ENCODE measurements at regions not wholly inside any gene's neighbourhood (a gene's known extent, or its start where the extent isn't known, plus 50 kb on each side); places are given as distances from the start of the nearest gene placed in this dataset.
"Not testable (repeated sequence)": the region's sequence is repeated elsewhere in the genome, so short reads cannot be mapped to it uniquely, and the experiment has no call there.

DNA sequence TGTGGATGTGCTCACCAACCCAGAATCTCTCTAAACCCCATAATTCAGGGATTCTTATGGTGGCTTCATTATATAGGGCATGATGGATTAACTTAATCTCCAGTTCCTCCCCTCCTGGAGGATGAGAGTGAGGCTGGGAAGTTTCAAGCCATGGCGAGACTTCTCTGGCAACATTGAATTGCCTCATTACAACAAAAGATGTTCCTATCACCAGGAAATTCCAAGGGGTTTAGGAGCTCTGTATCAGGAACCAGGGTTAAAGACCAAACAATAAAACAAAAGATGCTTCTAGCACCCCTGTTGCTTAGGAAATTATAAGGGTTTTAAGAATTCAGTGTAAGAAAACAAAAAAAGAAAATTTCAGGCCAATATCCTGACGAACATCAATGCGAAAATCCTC lies 100.1 kb downstream of the NAB1 start:
- H3K36me3 ChIP-seq (ENCODE audit: control insufficient read depth in 4 of 4, insufficient read depth in 4 of 4, low read length in 4 of 4) = no peaks in the 10 kb centered on the region
- H3K27ac ChIP-seq (ENCODE audit: low read depth in 1 of 2, low read length in 1 of 2) = no peak overlapping the region
- H3K9ac ChIP-seq (ENCODE audit: insufficient read depth in 1 of 2, low read length in 2 of 2) = no peak overlapping the region
- ATAC-seq (ENCODE audit: insufficient read depth, low FRiP score) = no peak
- 91 to 95% methylated on average over 3 of the region's 3 CpGs for WGBS, 2 donors
- TF ChIP-seq, protein P1, sequence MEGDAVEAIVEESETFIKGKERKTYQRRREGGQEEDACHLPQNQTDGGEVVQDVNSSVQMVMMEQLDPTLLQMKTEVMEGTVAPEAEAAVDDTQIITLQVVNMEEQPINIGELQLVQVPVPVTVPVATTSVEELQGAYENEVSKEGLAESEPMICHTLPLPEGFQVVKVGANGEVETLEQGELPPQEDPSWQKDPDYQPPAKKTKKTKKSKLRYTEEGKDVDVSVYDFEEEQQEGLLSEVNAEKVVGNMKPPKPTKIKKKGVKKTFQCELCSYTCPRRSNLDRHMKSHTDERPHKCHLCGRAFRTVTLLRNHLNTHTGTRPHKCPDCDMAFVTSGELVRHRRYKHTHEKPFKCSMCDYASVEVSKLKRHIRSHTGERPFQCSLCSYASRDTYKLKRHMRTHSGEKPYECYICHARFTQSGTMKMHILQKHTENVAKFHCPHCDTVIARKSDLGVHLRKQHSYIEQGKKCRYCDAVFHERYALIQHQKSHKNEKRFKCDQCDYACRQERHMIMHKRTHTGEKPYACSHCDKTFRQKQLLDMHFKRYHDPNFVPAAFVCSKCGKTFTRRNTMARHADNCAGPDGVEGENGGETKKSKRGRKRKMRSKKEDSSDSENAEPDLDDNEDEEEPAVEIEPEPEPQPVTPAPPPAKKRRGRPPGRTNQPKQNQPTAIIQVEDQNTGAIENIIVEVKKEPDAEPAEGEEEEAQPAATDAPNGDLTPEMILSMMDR (IDR thresholded peaks at IDR 0.05; ENCODE audit: control extremely low read depth, extremely low read depth) = no peak
- peaks cover 0 to 4% (median 0%) of the 10 kb centered on the region in 4 donors for H3K9me3 ChIP-seq (ENCODE audit: control insufficient read depth in 4 of 4, insufficient read depth in 3 of 4, low read length in 3 of 4)
- no peak for DNase-seq
- no peaks in the 10 kb centered on the region for H3K27me3 ChIP-seq (ENCODE audit: control insufficient read depth in 3 of 3, insufficient read depth in 3 of 3, low read length in 2 of 3)
- H3K4me3 ChIP-seq = no peak overlapping the region
- no peaks in the 10 kb centered on the region for H3K4me1 ChIP-seq (ENCODE audit: control insufficient read depth in 5 of 5, insufficient read depth in 5 of 5, low read length in 5 of 5)

DNA sequence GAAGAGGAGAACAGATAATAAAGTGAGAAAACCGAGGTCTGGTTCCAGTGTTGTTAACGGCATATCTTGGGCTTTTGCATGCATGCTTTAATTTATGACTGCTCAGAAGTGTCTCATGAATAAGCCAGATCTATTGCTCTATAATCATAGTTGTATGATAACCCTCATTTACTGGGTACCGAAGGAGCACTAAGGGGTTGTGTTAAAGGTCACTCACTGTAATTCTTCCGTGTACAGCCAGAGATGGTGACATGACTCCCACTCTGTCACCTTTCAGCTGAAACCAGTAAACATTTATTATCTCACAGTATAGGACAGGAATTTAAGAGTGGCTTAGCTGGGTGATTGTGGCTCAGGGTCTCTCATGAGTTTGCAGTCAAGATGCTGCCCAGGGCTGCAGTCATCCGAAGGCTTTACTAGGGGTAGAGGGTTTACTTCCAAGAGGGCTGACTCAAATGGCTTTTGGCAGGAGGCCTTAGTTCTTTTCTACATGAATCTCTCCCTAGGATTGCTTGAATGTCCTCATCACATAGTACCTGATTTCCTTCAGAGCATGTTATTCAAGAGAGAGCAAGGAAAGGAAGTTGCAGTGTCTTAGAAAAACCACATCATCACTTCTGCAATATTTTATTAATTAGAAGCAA lies 107.0 kb downstream of the NAB1 start:
- H3K27ac ChIP-seq (ENCODE audit: low read depth in 1 of 2, low read length in 1 of 2) = no peak overlapping the region
- no peaks in the 10 kb centered on the region for H3K27me3 ChIP-seq (ENCODE audit: control insufficient read depth in 3 of 3, insufficient read depth in 3 of 3, low read length in 2 of 3)
- ATAC-seq (ENCODE audit: insufficient read depth, low FRiP score) = no peak
- no peaks in the 10 kb centered on the region for H3K36me3 ChIP-seq (ENCODE audit: control insufficient read depth in 4 of 4, insufficient read depth in 4 of 4, low read length in 4 of 4)
- H3K4me3 ChIP-seq = no peak overlapping the region
- H3K9ac ChIP-seq (ENCODE audit: insufficient read depth in 1 of 2, low read length in 2 of 2) = no peak overlapping the region
- DNase-seq = no peak
- TF ChIP-seq, protein P1 (IDR thresholded peaks at IDR 0.05; ENCODE audit: control extremely low read depth, extremely low read depth) = no peak
- H3K9me3 ChIP-seq (ENCODE audit: control insufficient read depth in 4 of 4, insufficient read depth in 3 of 4, low read length in 3 of 4) = no peaks in the 10 kb centered on the region
- peaks cover 0 to 1% (median 0%) of the 10 kb centered on the region in 5 donors for H3K4me1 ChIP-seq (ENCODE audit: control insufficient read depth in 5 of 5, insufficient read depth in 5 of 5, low read length in 5 of 5)
- 78 to 79% methylated on average over 5 of the region's 5 CpGs for WGBS, 2 donors

DNA sequence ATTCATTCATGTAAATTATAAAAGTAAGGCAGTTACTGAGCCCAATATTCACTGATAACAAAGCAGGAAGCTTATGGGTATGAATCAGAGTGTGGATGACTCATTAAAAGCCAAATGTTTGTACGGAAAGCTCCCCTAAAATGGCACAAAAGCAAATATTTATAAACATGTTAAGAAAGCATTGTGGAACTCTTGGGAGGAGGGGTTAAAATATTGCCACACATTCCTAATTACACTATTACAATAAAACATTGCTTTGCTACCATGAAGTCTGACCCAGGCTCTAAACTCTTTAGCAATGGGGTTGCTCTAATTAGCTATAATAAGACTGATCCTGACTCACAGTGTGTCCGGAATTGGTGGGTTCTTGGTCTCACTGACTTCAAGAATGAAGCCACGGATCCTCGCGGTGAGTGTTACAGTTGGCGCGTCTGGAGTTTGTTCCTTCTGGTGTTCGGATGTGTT lies 110.9 kb downstream of the NAB1 start:
- TF ChIP-seq, protein P1 (IDR thresholded peaks at IDR 0.05; ENCODE audit: control extremely low read depth, extremely low read depth) = no peak
- H3K9me3 ChIP-seq (ENCODE audit: control insufficient read depth in 4 of 4, insufficient read depth in 3 of 4, low read length in 3 of 4) = no peaks in the 10 kb centered on the region
- WGBS, 2 donors = 84 to 89% methylated on average over 8 of the region's 8 CpGs
- H3K9ac ChIP-seq (ENCODE audit: insufficient read depth in 1 of 2, low read length in 2 of 2) = no peak overlapping the region
- DNase-seq (peak in 2 of 3 donors; percentile 13 to 14), ATAC-seq (ENCODE audit: insufficient read depth, low FRiP score) (peak; percentile 86)
- no peaks in the 10 kb centered on the region for H3K36me3 ChIP-seq (ENCODE audit: control insufficient read depth in 4 of 4, insufficient read depth in 4 of 4, low read length in 4 of 4)
- H3K4me1 ChIP-seq (ENCODE audit: control insufficient read depth in 5 of 5, insufficient read depth in 5 of 5, low read length in 5 of 5) = peaks cover 0 to 1% (median 0%) of the 10 kb centered on the region in 5 donors
- no peaks in the 10 kb centered on the region for H3K27me3 ChIP-seq (ENCODE audit: control insufficient read depth in 3 of 3, insufficient read depth in 3 of 3, low read length in 2 of 3)
- H3K4me3 ChIP-seq = no peak overlapping the region
- H3K27ac ChIP-seq (ENCODE audit: low read depth in 1 of 2, low read length in 1 of 2) = no peak overlapping the region

DNA sequence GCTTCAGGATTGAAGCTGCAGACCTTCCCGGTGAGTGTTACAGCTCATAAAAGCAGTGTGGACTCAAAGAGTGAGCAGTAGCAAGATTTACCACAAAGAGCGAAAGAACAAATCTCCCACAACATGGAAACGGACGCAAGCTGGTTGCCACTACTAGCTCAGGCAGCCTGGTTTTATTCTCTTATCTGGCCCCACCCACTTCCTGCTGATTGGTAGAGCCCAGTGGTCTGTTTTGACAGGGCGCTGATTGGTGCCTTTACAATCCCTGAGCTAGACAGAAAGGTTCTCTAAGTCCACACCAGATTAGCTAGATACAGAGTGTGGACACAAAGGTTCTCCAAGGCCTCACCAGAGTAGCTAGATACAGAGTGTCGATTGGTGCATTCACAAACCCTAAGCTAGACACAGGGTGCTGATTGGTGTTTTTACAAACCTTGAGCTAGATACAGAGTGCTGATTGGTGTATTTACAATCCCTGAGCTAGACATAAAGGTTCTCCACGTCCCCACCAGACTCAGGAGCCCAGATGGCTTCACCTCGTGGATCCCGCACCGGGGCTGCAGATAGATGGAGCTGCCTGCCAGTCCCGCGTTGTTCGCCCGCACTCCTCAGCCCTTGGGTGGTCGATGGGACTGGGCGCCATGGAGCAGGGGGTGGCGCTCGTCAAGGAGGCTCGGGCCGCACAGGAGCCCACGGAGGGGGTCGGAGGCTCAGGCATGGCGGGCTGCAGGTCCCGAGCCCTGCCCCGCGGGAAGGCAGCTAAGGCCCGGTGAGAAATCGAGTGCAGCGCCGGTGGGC lies 111.7 kb downstream of the NAB1 start:
- not testable (repeated sequence) for H3K36me3 ChIP-seq (ENCODE audit: control insufficient read depth in 4 of 4, insufficient read depth in 4 of 4, low read length in 4 of 4); H3K4me1 ChIP-seq (ENCODE audit: control insufficient read depth in 5 of 5, insufficient read depth in 5 of 5, low read length in 5 of 5); DNase-seq; H3K27ac ChIP-seq (ENCODE audit: low read depth in 1 of 2, low read length in 1 of 2); H3K9ac ChIP-seq (ENCODE audit: insufficient read depth in 1 of 2, low read length in 2 of 2); ATAC-seq (ENCODE audit: insufficient read depth, low FRiP score); H3K9me3 ChIP-seq (ENCODE audit: control insufficient read depth in 4 of 4, insufficient read depth in 3 of 4, low read length in 3 of 4); H3K4me3 ChIP-seq; H3K27me3 ChIP-seq (ENCODE audit: control insufficient read depth in 3 of 3, insufficient read depth in 3 of 3, low read length in 2 of 3)
- WGBS, 2 donors = 69 to 78% methylated on average over 23 to 30 of the region's 30 CpGs

DNA sequence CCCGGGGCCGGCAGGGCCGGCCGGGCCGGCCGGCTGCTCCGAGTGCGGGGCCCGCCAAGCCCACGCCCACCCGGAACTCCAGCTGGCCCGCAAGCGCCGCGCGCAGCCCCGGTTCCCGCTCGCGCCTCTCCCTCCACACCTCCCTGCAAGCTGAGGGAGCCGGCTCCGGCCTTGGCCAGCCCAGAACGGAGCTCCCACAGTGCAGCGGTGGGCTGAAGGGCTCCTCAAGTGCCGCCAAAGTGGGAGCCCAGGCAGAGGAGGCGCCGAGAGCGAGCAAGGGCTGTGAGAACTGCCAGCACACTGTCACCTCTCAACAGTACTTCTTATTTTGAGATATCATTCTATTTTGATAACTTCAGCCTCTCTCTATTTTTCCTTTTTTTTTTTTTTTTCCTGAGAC lies 112.3 kb downstream of the NAB1 start:
- not testable (repeated sequence) for H3K4me3 ChIP-seq; H3K36me3 ChIP-seq (ENCODE audit: control insufficient read depth in 4 of 4, insufficient read depth in 4 of 4, low read length in 4 of 4); H3K27me3 ChIP-seq (ENCODE audit: control insufficient read depth in 3 of 3, insufficient read depth in 3 of 3, low read length in 2 of 3); ATAC-seq (ENCODE audit: insufficient read depth, low FRiP score); H3K4me1 ChIP-seq (ENCODE audit: control insufficient read depth in 5 of 5, insufficient read depth in 5 of 5, low read length in 5 of 5); H3K9ac ChIP-seq (ENCODE audit: insufficient read depth in 1 of 2, low read length in 2 of 2); H3K9me3 ChIP-seq (ENCODE audit: control insufficient read depth in 4 of 4, insufficient read depth in 3 of 4, low read length in 3 of 4); H3K27ac ChIP-seq (ENCODE audit: low read depth in 1 of 2, low read length in 1 of 2)
- peak in 1 of 3 donors; percentile 16 for DNase-seq
- 26 to 29% methylated on average over 16 to 23 of the region's 28 CpGs for WGBS, 2 donors

All from lung (tissue), 11 donors.